ENCODE measurements at regions not wholly inside any gene's neighbourhood (a gene's known extent, or its start where the extent isn't known, plus 50 kb on each side); places are given as distances from the start of the nearest gene placed in this dataset.

- no peak for DNase-seq
These were observed 998.0 kb upstream of the B3GALT2 start for GRCh38 chr1:194184425-194184824.

GRCh38 chr1:194181845-194182244, 995.4 kb upstream of the B3GALT2 start:
- DNase-seq = no peak

GRCh38 chr1:194176212-194176611, 989.8 kb upstream of the B3GALT2 start:
- DNase-seq = no peak

GRCh38 chr1:194175251-194175650, 988.8 kb upstream of the B3GALT2 start:
- DNase-seq = no peak

- DNase-seq = no peak
These were observed 988.1 kb upstream of the B3GALT2 start for GRCh38 chr1:194174528-194174927.

- no peak for DNase-seq
These were observed 985.2 kb upstream of the B3GALT2 start for GRCh38 chr1:194171596-194171995.

GRCh38 chr1:194167956-194168640, 981.7 kb upstream of the B3GALT2 start:
- no peak for DNase-seq

- DNase-seq = no peak
These were observed 978.3 kb upstream of the B3GALT2 start for GRCh38 chr1:194164755-194165154.

GRCh38 chr1:194161591-194161990, 975.2 kb upstream of the B3GALT2 start:
- DNase-seq = no peak

GRCh38 chr1:194159941-194160340, 973.5 kb upstream of the B3GALT2 start:
- no peak for DNase-seq

GRCh38 chr1:194155962-194156361, 969.5 kb upstream of the B3GALT2 start:
- no peak for DNase-seq

- DNase-seq = no peak
These were observed 964.6 kb upstream of the B3GALT2 start for GRCh38 chr1:194151056-194151455.

- DNase-seq = no peak
These were observed 963.8 kb upstream of the B3GALT2 start for GRCh38 chr1:194150242-194150641.

- no peak for DNase-seq
These were observed 946.7 kb upstream of the B3GALT2 start for GRCh38 chr1:194133152-194133551.

GRCh38 chr1:194118086-194118485, 931.7 kb upstream of the B3GALT2 start:
- no peak for DNase-seq

- no peak for DNase-seq
These were observed 931.2 kb upstream of the B3GALT2 start for GRCh38 chr1:194117582-194117981.

GRCh38 chr1:194114288-194114687, 927.9 kb upstream of the B3GALT2 start:
- no peak for DNase-seq

GRCh38 chr1:194105381-194105780, 919.0 kb upstream of the B3GALT2 start:
- DNase-seq = no peak

- DNase-seq = no peak
These were observed 917.9 kb upstream of the B3GALT2 start for GRCh38 chr1:194104247-194104844.

GRCh38 chr1:194103516-194104246, 917.3 kb upstream of the B3GALT2 start:
- DNase-seq = no peak

GRCh38 chr1:194103101-194103500, 916.7 kb upstream of the B3GALT2 start:
- DNase-seq = no peak

GRCh38 chr1:194102607-194103006, 916.2 kb upstream of the B3GALT2 start:
- DNase-seq = no peak

GRCh38 chr1:194084755-194085154, 898.3 kb upstream of the B3GALT2 start:
- DNase-seq = no peak

- no peak for DNase-seq
These were observed 895.0 kb upstream of the B3GALT2 start for GRCh38 chr1:194081444-194081843.
